Muscle of back (tissue), 3 donors: ENCODE measurements at regions not wholly inside any gene's neighbourhood (a gene's known extent, or its start where the extent isn't known, plus 50 kb on each side); places are given as distances from the start of the nearest gene placed in this dataset.

Experiments used
- DNase-seq, 3 donors: peaks; one replicate each; pipeline versions ENCODE4 v3.0.0 to v3.0.0-alpha.2; 2013

DNA sequence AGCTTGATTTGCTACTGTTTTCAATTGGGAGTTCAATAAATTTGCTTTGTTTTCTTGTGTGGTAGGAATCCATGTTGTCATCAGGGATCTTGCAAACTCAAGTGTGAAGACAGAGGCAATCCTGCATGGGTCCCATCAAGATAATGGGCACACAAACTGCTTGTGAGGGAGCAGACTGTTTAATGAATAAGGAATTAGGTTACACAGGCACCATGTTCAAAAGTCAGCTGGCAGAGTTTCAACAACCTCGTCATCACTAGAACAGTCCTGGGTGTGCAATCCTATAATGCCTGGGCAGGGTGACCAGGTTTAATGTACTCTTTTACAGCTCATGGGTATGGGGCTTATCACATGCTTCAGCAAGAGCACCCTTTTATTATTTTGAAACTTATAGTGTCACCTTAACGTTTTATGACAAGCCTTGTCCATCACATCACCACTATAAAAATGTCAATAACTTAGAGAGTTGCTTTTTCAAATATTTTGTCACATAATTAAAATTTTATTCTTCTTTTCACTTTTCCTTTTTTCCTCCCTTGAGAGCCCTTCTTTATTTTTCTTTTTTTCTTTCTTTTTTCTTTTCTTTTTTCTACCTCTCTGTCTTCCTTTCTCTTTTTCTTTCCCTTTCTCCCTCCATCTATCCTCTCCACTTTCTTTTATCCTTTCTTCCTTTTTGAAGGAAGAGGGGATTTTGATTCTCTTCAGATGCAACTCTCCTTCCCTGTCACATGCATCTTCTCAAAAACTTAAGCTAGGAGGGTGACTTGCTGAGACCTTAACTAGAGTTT, 252.2 kb upstream of the ATP2B1 start:
- no peak for DNase-seq

- DNase-seq = no peak
These were observed 251.4 kb upstream of the ATP2B1 start for GRCh38 chr12:89960011-89960507.

DNA sequence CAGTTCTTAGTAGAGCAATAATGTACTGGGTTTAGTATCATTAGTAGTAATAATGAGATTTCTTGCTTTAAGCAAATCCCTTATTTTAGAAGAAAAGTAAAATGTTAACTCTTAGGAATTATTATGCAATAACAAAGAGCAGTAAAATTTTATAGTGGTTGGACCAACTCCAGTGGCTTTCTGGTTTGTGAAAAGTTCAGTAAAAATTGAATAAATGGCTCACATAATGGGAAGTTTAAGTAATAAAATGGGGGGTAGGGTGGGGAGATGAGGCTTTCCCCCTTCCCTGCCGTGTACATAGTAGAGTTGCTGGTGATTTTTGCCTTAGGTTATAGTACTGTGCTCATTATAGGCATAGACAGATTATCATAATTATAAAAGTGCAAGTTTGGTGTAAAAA, 250.5 kb upstream of the ATP2B1 start:
- no peak for DNase-seq

DNA sequence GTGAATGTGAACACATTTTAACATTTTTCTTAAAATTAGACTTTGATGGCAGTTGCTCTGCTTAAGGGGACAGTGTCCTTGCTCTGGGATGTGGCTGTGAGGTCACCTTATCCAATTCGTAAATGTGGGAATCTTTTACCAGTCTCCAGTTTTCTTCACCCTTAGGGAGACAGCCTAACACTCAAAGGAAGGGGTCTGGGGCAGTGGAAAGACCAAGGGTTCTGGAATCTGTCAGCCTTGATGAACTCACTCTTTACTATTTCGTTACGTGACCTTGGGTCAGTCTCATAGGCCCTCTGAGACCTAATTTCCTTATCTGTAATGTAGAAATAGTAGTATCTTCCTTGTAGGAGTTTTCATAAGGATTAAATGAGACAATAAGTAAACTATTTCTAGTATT, 245.6 kb upstream of the ATP2B1 start:
- no peak for DNase-seq

- no peak for DNase-seq
These were observed 243.0 kb upstream of the ATP2B1 start for GRCh38 chr12:89951694-89952060.

DNA sequence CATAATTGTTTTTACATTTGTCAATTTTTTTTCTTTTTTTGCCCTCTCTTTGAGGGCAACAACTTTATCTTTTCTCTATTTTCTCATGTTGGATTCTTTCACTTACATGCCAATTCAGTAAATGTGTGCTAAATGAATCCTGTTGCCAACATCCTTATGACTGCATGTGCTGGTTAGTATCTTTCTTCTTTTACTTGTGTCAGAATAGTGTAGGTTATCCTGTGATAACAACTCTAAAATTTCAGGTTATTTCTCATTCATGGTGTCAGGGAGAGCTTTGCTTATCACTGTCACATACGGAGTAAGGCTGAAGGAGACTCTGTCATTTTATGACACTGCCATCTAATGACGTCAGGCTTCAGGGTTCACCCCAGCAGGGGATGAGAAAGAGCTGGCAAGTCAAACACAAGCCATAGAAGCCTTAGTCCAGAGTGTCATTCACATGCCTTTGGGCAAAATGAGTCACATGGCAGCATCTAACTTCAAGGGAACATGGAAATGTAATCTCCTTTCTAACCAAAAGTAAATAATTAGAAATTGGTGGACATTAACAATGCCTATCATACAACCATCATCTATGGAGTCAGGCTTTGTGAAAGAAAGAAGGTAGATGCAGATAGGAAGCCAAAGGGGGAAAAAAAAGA, 242.5 kb upstream of the ATP2B1 start:
- no peak for DNase-seq

DNA sequence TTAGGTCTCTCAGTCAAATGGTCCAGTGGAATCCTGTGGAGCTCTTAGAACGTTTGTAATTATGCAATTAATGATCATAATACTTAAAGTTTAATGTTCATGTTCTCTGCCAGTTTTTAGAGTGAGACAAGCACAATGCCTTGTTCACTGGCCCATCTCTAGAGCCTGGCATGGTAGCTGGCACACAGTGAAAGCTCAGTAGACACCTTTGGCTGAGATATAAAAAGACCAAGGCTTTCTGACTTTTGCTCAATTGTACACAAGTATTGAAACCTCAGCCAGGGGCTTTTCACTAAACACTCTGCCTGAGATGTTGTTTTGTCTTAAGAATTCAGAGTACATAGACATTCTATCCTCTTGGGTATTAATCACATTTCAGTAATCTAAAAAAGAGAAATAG, 241.8 kb upstream of the ATP2B1 start:
- no peak for DNase-seq

DNA sequence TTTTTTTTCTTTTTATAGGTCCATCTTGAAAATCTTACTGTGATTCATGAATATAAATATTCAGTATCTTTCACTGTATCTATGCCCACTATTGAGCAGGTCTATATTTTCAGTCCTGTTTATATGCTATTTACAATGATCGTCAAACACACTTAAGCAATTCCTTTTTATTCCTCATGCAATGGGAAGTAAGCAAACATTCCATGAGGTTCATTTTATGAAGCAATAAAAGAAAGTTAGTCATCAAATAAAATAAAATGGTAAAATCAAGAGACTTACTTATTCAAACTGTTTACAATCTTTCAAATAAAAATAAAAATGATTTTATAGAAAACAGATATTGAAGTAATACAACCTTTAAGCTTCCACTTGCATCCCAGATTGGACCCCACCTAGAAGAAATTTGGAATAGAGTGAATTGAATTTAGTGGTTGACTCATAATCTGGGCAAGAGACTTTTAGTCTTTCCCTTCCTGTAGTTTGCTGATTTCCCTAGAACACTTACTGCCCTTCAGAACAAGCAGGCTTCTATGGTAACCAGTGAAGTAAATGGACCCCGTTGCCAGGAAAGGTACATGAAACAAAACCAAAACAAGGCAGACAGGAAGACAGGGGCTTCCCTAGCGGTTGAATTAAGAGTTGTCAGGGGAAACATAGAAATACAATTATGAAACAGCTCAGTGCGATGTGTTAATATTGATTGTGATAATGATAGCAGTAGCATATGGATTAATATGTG, 241.0 kb upstream of the ATP2B1 start:
- peak; percentile 27 to 62 (median 52) for DNase-seq

GRCh38 chr12:89948271-89949175, 239.9 kb upstream of the ATP2B1 start:
- DNase-seq = no peak

DNA sequence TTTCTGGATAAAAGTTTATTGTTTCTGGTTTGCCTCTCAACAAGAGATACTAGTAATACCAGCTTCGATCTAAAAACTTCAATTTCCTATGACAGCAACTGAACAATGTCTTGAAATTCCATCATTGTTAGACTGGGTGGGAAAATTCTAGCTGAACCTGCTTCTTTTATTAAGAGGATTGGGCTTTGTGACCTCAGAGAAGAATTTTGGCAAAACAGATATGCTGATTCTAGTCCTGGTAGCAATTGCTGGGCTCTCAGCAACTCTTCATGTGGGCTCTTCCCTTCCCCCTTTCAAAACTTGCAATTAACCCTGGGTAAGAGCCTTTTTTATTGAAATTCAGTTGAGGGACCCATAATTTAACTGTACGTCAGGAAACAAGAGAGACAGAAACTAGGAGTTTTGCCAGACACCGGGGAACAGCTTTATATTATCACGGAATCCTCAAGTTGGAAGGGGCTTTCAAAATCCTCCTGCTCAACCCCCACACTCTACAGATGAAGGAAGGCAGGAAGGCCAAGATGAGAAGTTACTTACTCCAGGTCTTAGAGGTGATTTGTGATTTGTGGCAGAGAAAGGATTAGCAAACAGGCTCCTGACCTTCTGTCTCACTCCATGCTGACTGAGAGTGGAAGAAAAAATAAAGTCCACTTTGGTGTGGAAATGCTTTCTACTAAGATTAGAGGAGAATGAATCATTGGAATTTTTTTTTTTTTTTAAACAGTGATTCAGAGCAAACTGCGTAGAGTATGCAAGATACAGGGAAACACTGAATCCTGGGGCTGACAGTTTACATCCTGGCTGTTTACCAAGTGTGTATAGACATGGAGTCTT, 239.0 kb upstream of the ATP2B1 start:
- peak in 2 of 3 donors; percentile 40 to 80 for DNase-seq

DNA sequence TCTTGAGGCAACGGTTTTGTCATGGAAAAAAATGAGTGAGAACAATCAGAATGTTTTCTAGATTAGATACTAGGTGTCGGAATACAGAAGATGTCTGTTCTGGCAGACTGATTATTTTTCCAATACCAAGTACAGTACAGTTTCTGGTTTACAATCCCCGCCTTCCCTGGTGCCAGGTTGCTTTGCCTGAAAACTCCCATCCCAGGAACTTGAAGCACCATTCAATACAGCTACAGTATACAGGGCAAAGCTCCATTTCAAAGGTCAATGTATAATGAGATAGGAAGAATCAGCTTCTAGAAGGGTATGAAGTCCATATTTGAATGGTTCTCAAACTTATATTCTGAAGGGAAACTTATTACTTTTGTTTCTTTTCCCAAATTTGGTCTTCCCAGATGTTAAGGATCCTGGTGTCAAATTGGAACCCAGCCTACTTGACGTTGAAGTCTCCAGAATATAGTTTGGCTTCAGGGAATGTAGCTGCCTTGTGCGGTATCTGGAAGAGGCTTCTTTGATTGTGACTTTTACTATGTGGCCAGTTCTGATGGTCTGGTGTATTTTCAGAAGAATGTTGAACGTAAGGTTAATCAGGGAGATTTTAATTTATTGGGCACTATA, 238.0 kb upstream of the ATP2B1 start:
- DNase-seq = no peak

- DNase-seq = no peak
These were observed 236.5 kb upstream of the ATP2B1 start for GRCh38 chr12:89945123-89945522.

GRCh38 chr12:89943463-89943862, 234.8 kb upstream of the ATP2B1 start:
- DNase-seq = peak in 1 of 3 donors; percentile 56

- no peak for DNase-seq
These were observed 232.8 kb upstream of the ATP2B1 start for GRCh38 chr12:89941436-89941835.

DNA sequence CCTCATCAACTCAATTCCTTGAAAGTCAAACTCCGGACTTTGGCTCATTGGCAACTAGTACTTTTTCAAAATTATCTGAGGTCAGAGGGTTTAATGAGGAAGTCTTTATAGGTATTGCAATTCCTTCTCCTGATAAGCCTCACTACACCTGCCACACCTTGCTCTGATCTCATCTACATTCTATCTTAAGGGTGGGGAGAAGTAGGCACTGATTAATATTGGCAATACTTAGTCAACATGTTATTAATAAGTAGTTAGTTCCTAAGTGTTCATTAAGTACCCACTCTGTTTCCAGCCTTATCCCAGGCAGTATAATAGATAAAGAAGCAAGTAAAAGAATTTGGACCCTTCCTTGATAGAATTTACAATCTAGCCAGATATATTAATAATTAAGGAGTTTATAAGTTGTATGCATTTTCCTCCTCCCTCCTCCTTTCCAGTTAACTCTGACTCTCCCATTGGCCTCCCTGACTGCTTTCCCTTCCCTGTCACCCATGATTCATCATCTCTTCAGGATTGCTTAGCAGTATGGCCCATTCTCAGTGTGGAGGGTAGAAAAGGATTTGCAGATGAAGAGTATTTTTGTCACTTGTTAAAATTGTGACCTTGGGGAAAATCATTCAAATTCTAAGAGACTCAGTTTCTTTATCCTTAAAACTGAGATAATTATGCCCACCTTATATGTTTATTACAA, 231.0 kb upstream of the ATP2B1 start:
- no peak for DNase-seq

- no peak for DNase-seq
These were observed 228.0 kb upstream of the ATP2B1 start for GRCh38 chr12:89936631-89937030.

DNA sequence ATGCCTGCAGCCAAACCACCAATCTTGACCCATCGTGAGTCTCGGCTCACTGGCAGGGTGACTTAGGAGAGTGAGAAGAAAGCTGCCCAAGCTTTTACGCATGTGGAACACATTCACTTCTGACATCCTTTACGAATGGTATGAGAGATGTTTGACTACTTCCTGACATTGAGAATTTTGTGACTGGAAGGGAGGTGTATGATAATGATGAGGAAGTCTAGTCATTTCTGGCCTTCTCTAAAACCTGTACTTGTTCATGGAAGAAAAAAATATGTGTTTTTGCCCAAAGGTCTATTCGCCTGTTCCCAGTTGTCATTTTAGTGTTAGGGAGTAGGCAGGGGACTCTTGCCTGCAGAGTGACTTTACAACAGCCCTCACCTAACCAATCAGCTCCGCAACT, 227.2 kb upstream of the ATP2B1 start:
- DNase-seq = no peak

DNA sequence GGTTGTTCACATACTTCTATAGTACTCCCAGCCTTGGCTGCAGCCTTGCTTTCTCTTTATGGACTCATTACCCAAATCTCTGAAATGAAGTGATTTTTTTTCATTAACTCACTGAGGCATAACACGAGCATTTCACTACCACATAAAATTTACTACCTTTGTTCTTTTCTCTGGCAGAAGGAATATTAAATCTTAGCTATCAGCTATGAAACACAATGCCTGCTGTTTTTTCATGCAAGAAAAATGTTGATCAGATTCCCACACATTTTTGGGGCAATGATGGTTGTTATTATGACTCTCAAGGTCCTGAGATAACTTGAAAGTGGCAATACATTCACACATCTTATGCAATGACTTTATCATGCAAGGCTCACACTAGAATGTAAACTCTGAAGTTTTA, 225.3 kb upstream of the ATP2B1 start:
- DNase-seq = no peak

DNA sequence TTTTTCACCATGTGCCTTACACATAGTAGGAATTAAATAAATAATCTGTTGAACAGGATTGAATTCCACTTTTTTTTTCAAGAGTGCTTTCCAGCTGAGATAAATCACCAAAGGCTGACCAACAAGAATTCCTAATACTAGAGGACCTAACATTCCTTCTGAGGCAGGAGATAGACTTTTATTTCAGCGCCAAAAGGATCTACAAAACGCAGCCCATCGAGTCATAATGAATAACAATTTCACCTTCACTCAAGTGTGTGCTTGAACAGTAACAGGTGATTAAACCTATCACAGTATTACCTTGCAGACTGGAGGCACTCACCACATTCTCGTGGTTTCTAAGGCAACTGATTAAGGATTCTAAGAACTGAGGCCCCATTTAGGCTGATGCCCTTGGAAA, 224.3 kb upstream of the ATP2B1 start:
- no peak for DNase-seq

DNA sequence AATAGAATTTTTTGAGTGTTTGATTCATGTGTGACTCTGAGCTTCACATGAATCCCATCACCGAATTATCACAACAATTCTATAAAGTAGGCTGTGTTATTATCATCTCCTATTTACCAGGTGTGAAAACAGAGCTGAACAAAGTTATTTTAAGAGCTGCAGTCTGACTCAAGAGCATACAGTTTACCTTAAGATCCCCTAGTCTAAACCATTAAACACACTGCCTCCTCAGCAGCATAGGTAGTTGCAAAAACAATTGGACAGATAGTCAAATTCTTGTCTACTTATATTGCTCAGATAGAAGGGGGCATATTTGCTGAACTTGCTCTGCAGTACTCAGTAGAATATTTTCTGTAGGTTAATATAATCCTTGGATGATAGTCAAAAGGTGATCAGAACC, 219.8 kb upstream of the ATP2B1 start:
- DNase-seq = no peak
